GM12878 (cell line): ENCODE measurements at regions not wholly inside any gene's neighbourhood (a gene's known extent, or its start where the extent isn't known, plus 50 kb on each side); places are given as distances from the start of the nearest gene placed in this dataset.

Experiments used
- ATAC-seq: fragments of 200-7000 bp; cut with Tn5 transposase; 3 replicates; pipeline ENCODE4 v1.9.1; 2020; ENCODE audit warnings: mild to moderate bottlenecking, moderate library complexity
- BruUV-seq: library from RNA; stranded (reverse); fragments of 400-500 nt; replicated peaks from 2 replicates; lab custom pipeline; 2021; lab: Mats Ljungman, UMichigan
- CTCF ChIA-PET: fragments of 300-600 bp; sonication (Branson Sonifier 250); formaldehyde crosslinking; extraction: SDS; loops from one replicate; lab custom pipeline; 2021; ENCODE audit warnings: inconsistent platforms; lab: Yijun Ruan, JAX
- POLR2A ChIA-PET: fragments of 350-600 bp; formaldehyde crosslinking; extraction: SDS; loops from one replicate; lab custom pipeline; 2021; ENCODE audit warnings: inconsistent platforms; lab: Charles Lee
- RAD21 ChIA-PET: fragments of 300-600 bp; sonication (Branson Sonifier 250); formaldehyde crosslinking; loops from one replicate; lab custom pipeline; 2023; ENCODE audit warnings: antibody characterized with exemption; ENCODE audit not compliant: unreplicated experiment; lab: Charles Lee
- SMC1A ChIA-PET: fragments of 300-600 bp; sonication (Branson Sonifier 250); formaldehyde crosslinking; loops from one replicate; lab custom pipeline; 2023; ENCODE audit not compliant: unreplicated experiment, uncharacterized antibody; lab: Charles Lee
- DNase-seq: peaks from one replicate; pipeline ENCODE4 v3.0.0-alpha.2; 2011; ENCODE audit warnings: low read depth, low spot score
- FAIRE-seq: peaks from 3 replicates; lab custom pipeline; 2011; peaks lifted over from hg19 to GRCh38; lab: Jason Lieb, UNC
- H2AFZ ChIP-seq: 2 replicates; pipeline ENCODE4 v1.6.0; 2011; ENCODE audit warnings: low read depth, low read length, control low read depth; ENCODE audit not compliant: control insufficient read depth
- H3K27ac ChIP-seq: 2 replicates; pipeline ENCODE4 v1.5.1; 2011; ENCODE audit warnings: control low read depth; ENCODE audit not compliant: control insufficient read depth, insufficient read depth
- H3K27me3 ChIP-seq, 2 experiments: replicated peaks in 1 of 2; 2 replicates each; pipeline versions ENCODE4 v1.6.0 to v1.6.1; 2011; ENCODE audit warnings: low read length in 1 of 2; ENCODE audit not compliant: control insufficient read depth in 2 of 2, insufficient read depth in 2 of 2
- H3K36me3 ChIP-seq, 2 experiments: 2 replicates each; pipeline ENCODE4 v1.5.1; 2011; ENCODE audit warnings: low read length in 1 of 2; ENCODE audit not compliant: control insufficient read depth in 2 of 2, insufficient read depth in 2 of 2
- H3K4me1 ChIP-seq: 2 replicates; pipeline ENCODE4 v1.6.1; 2011; ENCODE audit warnings: mild to moderate bottlenecking, low read length, moderate library complexity, mixed read lengths; ENCODE audit not compliant: control insufficient read depth, insufficient read depth
- H3K4me2 ChIP-seq: 2 replicates; pipeline ENCODE4 v1.6.0; 2011; ENCODE audit warnings: control low read depth; ENCODE audit not compliant: control insufficient read depth, insufficient read depth
- H3K4me3 ChIP-seq: fragments of 200-600 bp; sonication (generic); 2 replicates; pipeline ENCODE4 v1.5.1; 2016
- H3K79me2 ChIP-seq: 2 replicates; pipeline ENCODE4 v1.6.0; 2011; ENCODE audit warnings: low read length; ENCODE audit not compliant: control insufficient read depth, insufficient read depth
- H3K9ac ChIP-seq: 2 replicates; pipeline ENCODE4 v1.8.0; 2011; ENCODE audit warnings: low read length, control low read depth, mixed read lengths; ENCODE audit not compliant: control insufficient read depth, insufficient read depth
- H3K9me3 ChIP-seq: replicated peaks from 3 replicates; pipeline ENCODE4 v1.5.1; 2011; ENCODE audit warnings: mild to moderate bottlenecking, low read length; ENCODE audit not compliant: control insufficient read depth, insufficient read depth
- H4K20me1 ChIP-seq: 2 replicates; pipeline ENCODE4 v1.6.0; 2011; ENCODE audit not compliant: control insufficient read depth, insufficient read depth
- BCL11A ChIP-seq: IDR thresholded peaks from 2 replicates; pipeline ENCODE4 v1.6.1; 2011; ENCODE audit warnings: low read depth, low read length
- BHLHE40 ChIP-seq, 2 experiments: fragments of 450-650 bp in 1 of 2; IDR thresholded peaks; 2 replicates each; pipeline ENCODE4 v1.6.1; 2011 to 2017; ENCODE audit warnings: low read depth in 2 of 2, borderline replicate concordance in 1 of 2, improper control_type of control experiment in 1 of 2, low read length in 1 of 2, mild to moderate bottlenecking in 1 of 2
- BRCA1 ChIP-seq: IDR thresholded peaks from 2 replicates; pipeline ENCODE4 v1.6.1; 2011; ENCODE audit warnings: low read depth, low read length, improper control_type of control experiment
- CHD1 ChIP-seq: IDR thresholded peaks from 2 replicates; pipeline ENCODE4 v1.6.1; 2012; ENCODE audit warnings: low read depth, low read length, improper control_type of control experiment
- EED ChIP-seq: sonication (generic); IDR thresholded peaks from 2 replicates; pipeline ENCODE4 v1.6.1; 2016; ENCODE audit warnings: antibody characterized with exemption, low read depth
- GATAD2B ChIP-seq: fragments of 450-650 bp; conservative IDR thresholded peaks from 2 replicates; pipeline ENCODE4 v1.6.1; 2017; ENCODE audit warnings: low read depth, mild to moderate bottlenecking, moderate library complexity
- HCFC1 ChIP-seq: fragments of 150-350 bp; IDR thresholded peaks from 2 replicates; pipeline ENCODE4 v1.6.1; 2014; ENCODE audit warnings: low read length
- HDGF ChIP-seq: fragments of 450-650 bp; IDR thresholded peaks from 2 replicates; pipeline ENCODE4 v1.6.1; 2016; ENCODE audit warnings: antibody characterized with exemption
- HSF1 ChIP-seq: fragments of 150-350 bp; IDR thresholded peaks from 2 replicates; pipeline ENCODE4 v1.6.1; 2014; ENCODE audit warnings: mild to moderate bottlenecking, low read depth, low read length
- MEF2A ChIP-seq: IDR thresholded peaks from 2 replicates; pipeline ENCODE4 v1.6.1; 2011; ENCODE audit warnings: low read depth, mild to moderate bottlenecking, low read length, moderate library complexity; ENCODE audit not compliant: insufficient read depth
- NR2C2 ChIP-seq: IDR thresholded peaks from 2 replicates; pipeline ENCODE4 v1.6.1; 2011; ENCODE audit warnings: borderline replicate concordance, low read depth; ENCODE audit not compliant: control insufficient read depth, insufficient read length
- NR2F1 ChIP-seq: fragments of 450-650 bp; conservative IDR thresholded peaks from 2 replicates; pipeline ENCODE4 v1.6.1; 2017; ENCODE audit warnings: mild to moderate bottlenecking
- PAX5 ChIP-seq: IDR thresholded peaks from 2 replicates; pipeline ENCODE4 v1.6.1; 2011; ENCODE audit warnings: low read depth, low read length, borderline replicate concordance
- RAD51 ChIP-seq: fragments of 450-650 bp; IDR thresholded peaks from 2 replicates; pipeline ENCODE4 v1.6.1; 2016; ENCODE audit warnings: moderate library complexity, mild to moderate bottlenecking, inconsistent platforms
- RUNX3 ChIP-seq: IDR thresholded peaks from 2 replicates; pipeline ENCODE4 v1.6.1; 2012; ENCODE audit warnings: low read length, inconsistent platforms
- YY1 ChIP-seq: IDR thresholded peaks from 2 replicates; pipeline ENCODE4 v1.6.1; 2011; ENCODE audit warnings: low read depth, mild to moderate bottlenecking, low read length
- WGBS: methylation state at CpG from one replicate; pipeline ENCODE4 v1.1.6; 2016; ENCODE audit warnings: low lambda C conversion rate; ENCODE audit not compliant: insufficient replicate concordance, insufficient coverage; ENCODE audit errors: missing lambda C conversion rate; 5-methylcytosine and 5-hydroxymethylcytosine counted together
- in situ Hi-C: fragments of 300-500 bp; cut with MboI; formaldehyde crosslinking; loops from 9 replicates; pipeline ENCODE4 v1.14.3; 2018; ENCODE audit warnings: mixed read lengths
- intact Hi-C: fragments of 100-400 bp; cut with micrococcal nuclease; formaldehyde crosslinking; loops from one replicate; pipeline ENCODE4 v1.14.2; 2022; ENCODE audit not compliant: unreplicated experiment
- TF ChIP-seq, protein P1 (sequence below): fragments of 450-650 bp; IDR thresholded peaks from 2 replicates; pipeline ENCODE4 v1.6.1; 2017; ENCODE audit warnings: mild to moderate bottlenecking, moderate library complexity
- TF ChIP-seq, protein P2 (sequence below): fragments of 450-650 bp; IDR thresholded peaks from 2 replicates; pipeline ENCODE4 v1.6.1; 2017; ENCODE audit warnings: mild to moderate bottlenecking, low read depth, inconsistent platforms; ENCODE audit not compliant: poor library complexity, severe bottlenecking

- Histone ChIP-seq H3K4me2 (no peak overlapping the region), H3K4me3 (no peak overlapping the region), H3K79me2 (no peaks in the 10 kb centered on the region), H3K27ac (no peak overlapping the region), H3K9me3 (no peaks in the 10 kb centered on the region), H2AFZ (no peak overlapping the region), H3K9ac (no peak overlapping the region), H3K4me1 (no peaks in the 10 kb centered on the region), H4K20me1 (no peaks in the 10 kb centered on the region), H3K27me3 (no peaks in the 10 kb centered on the region), H3K36me3 (no peaks in the 10 kb centered on the region)
- intact Hi-C loops: no loop called here
- DNase-seq (peak; percentile 55), ATAC-seq (peak; percentile 100), FAIRE-seq (peak; percentile 90)
- ChIA-PET RAD21 (interaction anchor here (0.8 to 1.4 kb wide), 4 partner anchors 11 to 321 kb away, joined by 3 to 8 read pairs (median 4); no protein-coding TSS in a partner anchor), CTCF (interaction anchor here (0.7 to 1.5 kb wide), 7 partner anchors 9 to 316 kb away, joined by 3 to 11 read pairs (median 3); no protein-coding TSS in a partner anchor), POLR2A (no interaction called here), SMC1A (interaction anchor here (0.8 to 2.1 kb wide), 3 partner anchors 9 to 30 kb away, joined by 3 to 13 read pairs (median 3); no protein-coding TSS in a partner anchor)
- 0% methylated on average over 3 of the region's 3 CpGs for WGBS
- no TSS peak for BruUV-seq
- in situ Hi-C loops: no loop called here
- TF ChIP-seq NR2C2 (no peak), PAX5 (no peak), MEF2A (no peak), NR2F1 (peak; percentile 97), BHLHE40 (IDR thresholded peaks at IDR 0.05; ENCODE audit: borderline replicate concordance in 1 of 2, low read depth in 2 of 2, low read length in 1 of 2) (peak in 1 of 2 experiments; percentile 78; a peak in 2 of 4 replicates), YY1 (no peak), HSF1 (no peak), GATAD2B (0 out of 2 replicates have a peak, but pooled peaks have one; percentile 48), EED (no peak), RAD51 (peak; percentile 65), BCL11A (peak; percentile 75; the same call in 1 of the 2 replicates), BRCA1 (no peak), HDGF (peak; percentile 46; the same call in 1 of the 2 replicates), RUNX3 (peak; percentile 68), HCFC1 (no peak), CHD1 (no peak)
- TF ChIP-seq, protein P1, sequence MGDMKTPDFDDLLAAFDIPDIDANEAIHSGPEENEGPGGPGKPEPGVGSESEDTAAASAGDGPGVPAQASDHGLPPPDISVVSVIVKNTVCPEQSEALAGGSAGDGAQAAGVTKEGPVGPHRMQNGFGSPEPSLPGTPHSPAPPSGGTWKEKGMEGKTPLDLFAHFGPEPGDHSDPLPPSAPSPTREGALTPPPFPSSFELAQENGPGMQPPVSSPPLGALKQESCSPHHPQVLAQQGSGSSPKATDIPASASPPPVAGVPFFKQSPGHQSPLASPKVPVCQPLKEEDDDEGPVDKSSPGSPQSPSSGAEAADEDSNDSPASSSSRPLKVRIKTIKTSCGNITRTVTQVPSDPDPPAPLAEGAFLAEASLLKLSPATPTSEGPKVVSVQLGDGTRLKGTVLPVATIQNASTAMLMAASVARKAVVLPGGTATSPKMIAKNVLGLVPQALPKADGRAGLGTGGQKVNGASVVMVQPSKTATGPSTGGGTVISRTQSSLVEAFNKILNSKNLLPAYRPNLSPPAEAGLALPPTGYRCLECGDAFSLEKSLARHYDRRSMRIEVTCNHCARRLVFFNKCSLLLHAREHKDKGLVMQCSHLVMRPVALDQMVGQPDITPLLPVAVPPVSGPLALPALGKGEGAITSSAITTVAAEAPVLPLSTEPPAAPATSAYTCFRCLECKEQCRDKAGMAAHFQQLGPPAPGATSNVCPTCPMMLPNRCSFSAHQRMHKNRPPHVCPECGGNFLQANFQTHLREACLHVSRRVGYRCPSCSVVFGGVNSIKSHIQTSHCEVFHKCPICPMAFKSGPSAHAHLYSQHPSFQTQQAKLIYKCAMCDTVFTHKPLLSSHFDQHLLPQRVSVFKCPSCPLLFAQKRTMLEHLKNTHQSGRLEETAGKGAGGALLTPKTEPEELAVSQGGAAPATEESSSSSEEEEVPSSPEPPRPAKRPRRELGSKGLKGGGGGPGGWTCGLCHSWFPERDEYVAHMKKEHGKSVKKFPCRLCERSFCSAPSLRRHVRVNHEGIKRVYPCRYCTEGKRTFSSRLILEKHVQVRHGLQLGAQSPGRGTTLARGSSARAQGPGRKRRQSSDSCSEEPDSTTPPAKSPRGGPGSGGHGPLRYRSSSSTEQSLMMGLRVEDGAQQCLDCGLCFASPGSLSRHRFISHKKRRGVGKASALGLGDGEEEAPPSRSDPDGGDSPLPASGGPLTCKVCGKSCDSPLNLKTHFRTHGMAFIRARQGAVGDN: peak; percentile 63; the same call in 1 of the 2 replicates
- TF ChIP-seq, protein P2, sequence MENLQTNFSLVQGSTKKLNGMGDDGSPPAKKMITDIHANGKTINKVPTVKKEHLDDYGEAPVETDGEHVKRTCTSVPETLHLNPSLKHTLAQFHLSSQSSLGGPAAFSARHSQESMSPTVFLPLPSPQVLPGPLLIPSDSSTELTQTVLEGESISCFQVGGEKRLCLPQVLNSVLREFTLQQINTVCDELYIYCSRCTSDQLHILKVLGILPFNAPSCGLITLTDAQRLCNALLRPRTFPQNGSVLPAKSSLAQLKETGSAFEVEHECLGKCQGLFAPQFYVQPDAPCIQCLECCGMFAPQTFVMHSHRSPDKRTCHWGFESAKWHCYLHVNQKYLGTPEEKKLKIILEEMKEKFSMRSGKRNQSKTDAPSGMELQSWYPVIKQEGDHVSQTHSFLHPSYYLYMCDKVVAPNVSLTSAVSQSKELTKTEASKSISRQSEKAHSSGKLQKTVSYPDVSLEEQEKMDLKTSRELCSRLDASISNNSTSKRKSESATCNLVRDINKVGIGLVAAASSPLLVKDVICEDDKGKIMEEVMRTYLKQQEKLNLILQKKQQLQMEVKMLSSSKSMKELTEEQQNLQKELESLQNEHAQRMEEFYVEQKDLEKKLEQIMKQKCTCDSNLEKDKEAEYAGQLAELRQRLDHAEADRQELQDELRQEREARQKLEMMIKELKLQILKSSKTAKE: peak; percentile 58
These were observed 139.3 kb upstream of the ARHGAP5 start for GRCh38 chr14:31937730-31938346.
